Endothelial cell of umbilical vein (primary cell): ENCODE measurements at regions not wholly inside any gene's neighbourhood (a gene's known extent, or its start where the extent isn't known, plus 50 kb on each side); places are given as distances from the start of the nearest gene placed in this dataset.

Experiments used
- BruUV-seq: library from RNA; stranded (reverse); fragments of 400-500 nt; replicated peaks from 2 replicates; lab custom pipeline; 2021; lab: Mats Ljungman, UMichigan
- CTCF ChIA-PET: fragments of 300-600, 350-600 bp; sonication (Branson Sonifier 250); formaldehyde crosslinking; loops from one replicate; lab custom pipeline; 2021; ENCODE audit warnings: antibody characterized with exemption, inconsistent platforms; lab: Charles Lee
- POLR2A ChIA-PET: fragments of 300-600, 350-600 bp; sonication (Branson Sonifier 250); formaldehyde crosslinking; loops from one replicate; lab custom pipeline; 2021; ENCODE audit warnings: antibody characterized with exemption, inconsistent platforms; lab: Charles Lee
- DNase-seq: peaks from one replicate; pipeline ENCODE4 v3.0.0-alpha.2; 2011; ENCODE audit warnings: low read depth, low spot score
- FAIRE-seq: peaks from 2 replicates; lab custom pipeline; 2011; peaks lifted over from hg19 to GRCh38; lab: Jason Lieb, UNC
- H2AFZ ChIP-seq: 2 replicates; pipeline ENCODE4 v1.6.0; 2012; ENCODE audit warnings: low read depth, low read length, control low read depth, inconsistent platforms
- H3K27ac ChIP-seq: 2 replicates; pipeline ENCODE4 v1.5.1; 2011; ENCODE audit warnings: low read depth, mild to moderate bottlenecking, control low read depth, low read length, moderate library complexity; ENCODE audit not compliant: insufficient read depth
- H3K27me3 ChIP-seq, 2 experiments: 2 replicates each; pipeline versions ENCODE4 v1.6.0 to v1.6.1; 2011; ENCODE audit warnings: low read length in 2 of 2, mixed read lengths in 1 of 2; ENCODE audit not compliant: control insufficient read depth in 2 of 2, insufficient read depth in 2 of 2
- H3K36me3 ChIP-seq, 2 experiments: 2 replicates in 1 of 2; 3 replicates in 1 of 2; pipeline ENCODE4 v1.5.1; 2011; ENCODE audit warnings: low read length in 2 of 2, mild to moderate bottlenecking in 1 of 2, moderate library complexity in 1 of 2; ENCODE audit not compliant: control insufficient read depth in 2 of 2, insufficient read depth in 2 of 2; ENCODE audit errors: extremely low read depth in 1 of 2
- H3K4me1 ChIP-seq: 3 replicates; pipeline ENCODE4 v1.5.1; 2011; ENCODE audit warnings: mild to moderate bottlenecking, low read length; ENCODE audit not compliant: control insufficient read depth, insufficient read depth; ENCODE audit errors: extremely low read depth
- H3K4me2 ChIP-seq: 2 replicates; pipeline ENCODE4 v1.6.1; 2011; ENCODE audit warnings: low read length, control low read depth, mixed read lengths; ENCODE audit not compliant: insufficient read depth
- H3K4me3 ChIP-seq, 3 experiments: fragments of 200-600 bp in 1 of 3; sonication (generic), shearing (Covaris generic) in 1 of 3; replicated peaks in 1 of 3; 2 replicates each; pipeline ENCODE4 v1.5.1; 2011 to 2016; ENCODE audit warnings: control low read depth in 3 of 3, low read length in 3 of 3, mild to moderate bottlenecking in 2 of 3, inconsistent platforms in 1 of 3, low read depth in 1 of 3, moderate library complexity in 1 of 3; ENCODE audit not compliant: insufficient read depth in 1 of 3
- H3K79me2 ChIP-seq: 2 replicates; pipeline ENCODE4 v1.6.0; 2012; ENCODE audit warnings: low read length, inconsistent platforms; ENCODE audit not compliant: control insufficient read depth, insufficient read depth
- H3K9ac ChIP-seq: replicated peaks from 2 replicates; pipeline ENCODE3; 2011; ENCODE audit warnings: low read length, control low read depth; ENCODE audit not compliant: insufficient read depth; ENCODE audit errors: extremely low read depth
- H3K9me1 ChIP-seq: replicated peaks from 3 replicates; pipeline ENCODE4 v1.6.0; 2011; ENCODE audit warnings: mild to moderate bottlenecking, low read length; ENCODE audit not compliant: control insufficient read depth, insufficient read depth; ENCODE audit errors: extremely low read depth
- H3K9me3 ChIP-seq: replicated peaks from 2 replicates; pipeline ENCODE4 v1.5.1; 2012; ENCODE audit warnings: low read length, inconsistent platforms; ENCODE audit not compliant: control insufficient read depth, insufficient read depth
- H4K20me1 ChIP-seq: replicated peaks from 2 replicates; pipeline ENCODE3; 2011; ENCODE audit warnings: mild to moderate bottlenecking, low read length; ENCODE audit not compliant: control insufficient read depth, insufficient read depth; ENCODE audit errors: extremely low read depth
- EZH2 ChIP-seq: IDR thresholded peaks from 2 replicates; pipeline ENCODE4 v1.6.1; 2012; ENCODE audit warnings: borderline replicate concordance, low read depth, mild to moderate bottlenecking, moderate library complexity, low read length, inconsistent platforms; ENCODE audit not compliant: severe bottlenecking
- FOS ChIP-seq: IDR thresholded peaks from 2 replicates; pipeline ENCODE4 v1.6.1; 2011; ENCODE audit warnings: mild to moderate bottlenecking, low read length, moderate library complexity, borderline replicate concordance; ENCODE audit not compliant: insufficient read depth
- GATA2 ChIP-seq: IDR thresholded peaks from 2 replicates; pipeline ENCODE4 v1.7.0; 2011; ENCODE audit warnings: low read depth, mild to moderate bottlenecking, moderate library complexity, mixed read lengths, low read length; ENCODE audit not compliant: insufficient read length, insufficient read depth
- JUN ChIP-seq: IDR thresholded peaks from 2 replicates; pipeline ENCODE4 v1.6.1; 2011; ENCODE audit warnings: borderline replicate concordance, low read depth; ENCODE audit not compliant: insufficient read length, insufficient read depth
- MYC ChIP-seq: IDR thresholded peaks from one replicate; pipeline ENCODE4 v1.6.1; 2011; ENCODE audit warnings: mild to moderate bottlenecking, low read depth, low read length
- POLR2A ChIP-seq: IDR thresholded peaks from 2 replicates; pipeline ENCODE4 v1.6.1; 2012; ENCODE audit warnings: low read depth, mild to moderate bottlenecking, control low read depth, low read length
- POLR2AphosphoS5 ChIP-seq: IDR thresholded peaks from 2 replicates; pipeline ENCODE4 v1.6.1; 2012; ENCODE audit warnings: low read depth, mild to moderate bottlenecking, control low read depth, low read length, moderate library complexity; ENCODE audit not compliant: insufficient read depth
- dilution Hi-C: fragments of 300-500 bp; cut with MboI; formaldehyde crosslinking; loops from one replicate; pipeline ENCODE4 v1.15.0; 2019; ENCODE audit warnings: low sequenced_read_pairs; ENCODE audit not compliant: extremely low pct_ligation_motif_present
- intact Hi-C: fragments of 100-400 bp; cut with micrococcal nuclease; formaldehyde crosslinking; loops from one replicate; pipeline ENCODE4 v1.10.0; 2022
- TF ChIP-seq, protein P1 (sequence below): IDR thresholded peaks from 2 replicates; pipeline ENCODE4 v1.6.1; 2011; ENCODE audit not compliant: insufficient read depth, insufficient read length
- TF ChIP-seq, protein P2 (sequence below), 2 donors: IDR thresholded peaks; 1 replicate in 1 of 2; 2 replicates in 1 of 2; pipeline ENCODE4 v1.5.1; 2011; ENCODE audit warnings: low read length in 2 of 2, mild to moderate bottlenecking in 2 of 2, moderate library complexity in 2 of 2, control low read depth in 1 of 2, inconsistent platforms in 1 of 2, low read depth in 1 of 2; ENCODE audit not compliant: insufficient read depth in 1 of 2; ENCODE audit errors: extremely low read depth in 1 of 2

GRCh38 chr1:191818198-191818597 is 340.1 kb upstream of the RGS18 start:
- H3K4me2 ChIP-seq = no peak overlapping the region
- DNase-seq (no peak), FAIRE-seq (no peak)
- peaks cover 6% of the 10 kb centered on the region for H3K4me1 ChIP-seq
- H2AFZ ChIP-seq = no peak overlapping the region
- no peaks in the 10 kb centered on the region for H3K9me1 ChIP-seq
- TF ChIP-seq JUN (no peak), FOS (no peak), MYC (no peak), POLR2AphosphoS5 (no peak)
- no peak overlapping the region for H3K4me3 ChIP-seq
- no peaks in the 10 kb centered on the region for H3K27me3 ChIP-seq
- H4K20me1 ChIP-seq = no peaks in the 10 kb centered on the region
- H3K79me2 ChIP-seq = no peaks in the 10 kb centered on the region
- H3K27ac ChIP-seq = no peak overlapping the region
- H3K9ac ChIP-seq = no peak overlapping the region
- ChIA-PET CTCF (no interaction called here), POLR2A (no interaction called here)
- intact Hi-C loops = no loop called here
- no peaks in the 10 kb centered on the region for H3K36me3 ChIP-seq
- dilution Hi-C loops = no loop called here
- BruUV-seq = no TSS peak
- no peaks in the 10 kb centered on the region for H3K9me3 ChIP-seq

DNA sequence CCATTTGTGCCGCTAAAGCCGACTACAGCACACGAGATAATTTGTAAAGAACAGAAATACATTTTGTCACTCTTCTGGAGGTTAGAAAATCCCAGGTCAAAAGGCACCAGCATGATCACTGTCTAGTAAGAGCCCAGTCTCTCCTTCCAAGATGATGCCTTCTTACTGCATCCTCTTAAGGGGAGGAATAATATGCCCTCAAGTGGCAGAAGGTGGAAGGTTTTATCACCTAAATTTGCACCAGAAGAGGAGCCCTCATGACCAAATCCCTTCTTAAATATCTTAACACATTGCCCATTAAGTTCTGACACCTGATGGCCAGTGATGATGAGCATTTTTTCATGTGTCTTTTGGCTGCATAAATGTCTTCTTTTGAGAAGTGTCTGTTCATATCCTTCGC is 326.7 kb upstream of the RGS18 start:
- POLR2A ChIA-PET = no interaction called here
- no peaks in the 10 kb centered on the region for H3K4me1 ChIP-seq
- no TSS peak for BruUV-seq
- CTCF ChIA-PET = no interaction called here
- no peaks in the 10 kb centered on the region for H3K36me3 ChIP-seq
- dilution Hi-C loops (no loop called here), intact Hi-C loops (no loop called here)
- no peaks in the 10 kb centered on the region for H3K79me2 ChIP-seq
- H3K9ac ChIP-seq = no peak overlapping the region
- no peak overlapping the region for H2AFZ ChIP-seq
- no peak overlapping the region for H3K4me3 ChIP-seq
- no peak overlapping the region for H3K4me2 ChIP-seq
- FAIRE-seq (no peak), DNase-seq (peak; percentile 7)
- no peaks in the 10 kb centered on the region for H3K9me3 ChIP-seq
- H4K20me1 ChIP-seq = no peaks in the 10 kb centered on the region
- H3K27me3 ChIP-seq = no peaks in the 10 kb centered on the region
- H3K9me1 ChIP-seq = no peaks in the 10 kb centered on the region
- H3K27ac ChIP-seq = no peak overlapping the region
- TF ChIP-seq JUN = no peak
- no peak for TF ChIP-seq EZH2
- TF ChIP-seq GATA2 = no peak
- TF ChIP-seq FOS = no peak
- TF ChIP-seq, protein P1, sequence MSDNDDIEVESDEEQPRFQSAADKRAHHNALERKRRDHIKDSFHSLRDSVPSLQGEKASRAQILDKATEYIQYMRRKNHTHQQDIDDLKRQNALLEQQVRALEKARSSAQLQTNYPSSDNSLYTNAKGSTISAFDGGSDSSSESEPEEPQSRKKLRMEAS = no peak
- no peak for TF ChIP-seq POLR2AphosphoS5
- no peak for TF ChIP-seq POLR2A
- TF ChIP-seq, protein P2, sequence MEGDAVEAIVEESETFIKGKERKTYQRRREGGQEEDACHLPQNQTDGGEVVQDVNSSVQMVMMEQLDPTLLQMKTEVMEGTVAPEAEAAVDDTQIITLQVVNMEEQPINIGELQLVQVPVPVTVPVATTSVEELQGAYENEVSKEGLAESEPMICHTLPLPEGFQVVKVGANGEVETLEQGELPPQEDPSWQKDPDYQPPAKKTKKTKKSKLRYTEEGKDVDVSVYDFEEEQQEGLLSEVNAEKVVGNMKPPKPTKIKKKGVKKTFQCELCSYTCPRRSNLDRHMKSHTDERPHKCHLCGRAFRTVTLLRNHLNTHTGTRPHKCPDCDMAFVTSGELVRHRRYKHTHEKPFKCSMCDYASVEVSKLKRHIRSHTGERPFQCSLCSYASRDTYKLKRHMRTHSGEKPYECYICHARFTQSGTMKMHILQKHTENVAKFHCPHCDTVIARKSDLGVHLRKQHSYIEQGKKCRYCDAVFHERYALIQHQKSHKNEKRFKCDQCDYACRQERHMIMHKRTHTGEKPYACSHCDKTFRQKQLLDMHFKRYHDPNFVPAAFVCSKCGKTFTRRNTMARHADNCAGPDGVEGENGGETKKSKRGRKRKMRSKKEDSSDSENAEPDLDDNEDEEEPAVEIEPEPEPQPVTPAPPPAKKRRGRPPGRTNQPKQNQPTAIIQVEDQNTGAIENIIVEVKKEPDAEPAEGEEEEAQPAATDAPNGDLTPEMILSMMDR (IDR thresholded peaks at IDR 0.05; ENCODE audit: extremely low read depth in 1 of 2, insufficient read depth in 1 of 2, low read depth in 1 of 2, low read length in 2 of 2) = no peak
- no peak for TF ChIP-seq MYC
